Keratinocyte (primary cell): ENCODE measurements at regions not wholly inside any gene's neighbourhood (a gene's known extent, or its start where the extent isn't known, plus 50 kb on each side); places are given as distances from the start of the nearest gene placed in this dataset.
A peak's percentile ranks its signal among the peaks of the same experiment; 100 is the strongest.

Source experiments
- DNase-seq: peaks from one replicate; pipeline ENCODE4 v3.0.0-alpha.2; 2011; ENCODE audit warnings: low read depth, missing footprints, low spot score
- FAIRE-seq: peaks from 2 replicates; lab custom pipeline; 2011; peaks lifted over from hg19 to GRCh38; lab: Jason Lieb, UNC
- H2AFZ ChIP-seq: 2 replicates; pipeline ENCODE4 v1.6.0; 2012; ENCODE audit warnings: low read length, control low read depth, inconsistent platforms; ENCODE audit not compliant: control insufficient read depth
- H3K27ac ChIP-seq: 2 replicates; pipeline ENCODE4 v1.5.1; 2011; ENCODE audit warnings: low read length; ENCODE audit not compliant: control insufficient read depth, insufficient read depth
- H3K27me3 ChIP-seq: 3 replicates; pipeline ENCODE4 v1.6.0; 2011; ENCODE audit warnings: low read length; ENCODE audit not compliant: control insufficient read depth, insufficient read depth; ENCODE audit errors: extremely low read depth
- H3K36me3 ChIP-seq, 2 experiments: 2 replicates in 1 of 2; 3 replicates in 1 of 2; pipeline ENCODE4 v1.5.1; 2011; ENCODE audit warnings: low read length in 2 of 2, mild to moderate bottlenecking in 1 of 2; ENCODE audit not compliant: control insufficient read depth in 2 of 2, insufficient read depth in 2 of 2; ENCODE audit errors: extremely low read depth in 1 of 2
- H3K4me1 ChIP-seq: 3 replicates; pipeline ENCODE4 v1.5.1; 2011; ENCODE audit warnings: low read length; ENCODE audit not compliant: control insufficient read depth, insufficient read depth; ENCODE audit errors: extremely low read depth
- H3K4me2 ChIP-seq: 3 replicates; pipeline ENCODE4 v1.6.0; 2011; ENCODE audit warnings: low read depth, low read length; ENCODE audit not compliant: control insufficient read depth, insufficient read depth; ENCODE audit errors: extremely low read depth
- H3K4me3 ChIP-seq, 3 experiments: fragments of 200-600 bp in 1 of 3; sonication (generic) in 1 of 3; 2 replicates in 2 of 3; 3 replicates in 1 of 3; pipeline ENCODE4 v1.5.1; 2011 to 2016; ENCODE audit warnings: low read length in 3 of 3, mild to moderate bottlenecking in 3 of 3, control low read depth in 2 of 3, inconsistent platforms in 1 of 3, low read depth in 1 of 3, mixed read lengths in 1 of 3, mixed run types in 1 of 3, moderate library complexity in 1 of 3; ENCODE audit not compliant: control insufficient read depth in 2 of 3, insufficient read depth in 2 of 3; ENCODE audit errors: extremely low read depth in 1 of 3
- H3K79me2 ChIP-seq: 2 replicates; pipeline ENCODE4 v1.6.0; 2012; ENCODE audit warnings: low read length; ENCODE audit not compliant: control insufficient read depth, insufficient read depth
- H3K9ac ChIP-seq: 3 replicates; pipeline ENCODE4 v1.6.0; 2011; ENCODE audit warnings: low read length; ENCODE audit not compliant: control insufficient read depth, insufficient read depth; ENCODE audit errors: extremely low read depth
- H3K9me1 ChIP-seq: 3 replicates; pipeline ENCODE4 v1.6.0; 2011; ENCODE audit warnings: low read length; ENCODE audit not compliant: control insufficient read depth, insufficient read depth; ENCODE audit errors: extremely low read depth
- H3K9me3 ChIP-seq: 2 replicates; pipeline ENCODE4 v1.5.1; 2012; ENCODE audit warnings: low read depth, low read length; ENCODE audit not compliant: control insufficient read depth
- H4K20me1 ChIP-seq: 3 replicates; pipeline ENCODE4 v1.6.0; 2011; ENCODE audit warnings: low read length; ENCODE audit not compliant: control insufficient read depth, insufficient read depth; ENCODE audit errors: extremely low read depth
- EZH2 ChIP-seq: IDR thresholded peaks from one replicate; pipeline ENCODE4 v1.6.1; 2012; ENCODE audit warnings: inconsistent platforms, mild to moderate bottlenecking, low read length, moderate library complexity
- dilution Hi-C: fragments of 300-500 bp; cut with MboI; formaldehyde crosslinking; loops from one replicate; pipeline ENCODE4 v1.7.0; 2020; ENCODE audit warnings: low sequenced_read_pairs; ENCODE audit not compliant: extremely low pct_ligation_motif_present
- TF ChIP-seq, protein P1 (sequence below), 3 experiments: IDR thresholded peaks in 1 of 3; conservative IDR thresholded peaks in 1 of 3; optimal IDR thresholded peaks in 1 of 3; 2 replicates in 2 of 3; 3 replicates in 1 of 3; pipeline versions ENCODE3 to v1.5.1; 2011; ENCODE audit warnings: low read length in 3 of 3, mild to moderate bottlenecking in 3 of 3, moderate library complexity in 2 of 3, control low read depth in 1 of 3, inconsistent platforms in 1 of 3; ENCODE audit not compliant: insufficient read depth in 2 of 3; ENCODE audit errors: extremely low read depth in 1 of 3

DNA sequence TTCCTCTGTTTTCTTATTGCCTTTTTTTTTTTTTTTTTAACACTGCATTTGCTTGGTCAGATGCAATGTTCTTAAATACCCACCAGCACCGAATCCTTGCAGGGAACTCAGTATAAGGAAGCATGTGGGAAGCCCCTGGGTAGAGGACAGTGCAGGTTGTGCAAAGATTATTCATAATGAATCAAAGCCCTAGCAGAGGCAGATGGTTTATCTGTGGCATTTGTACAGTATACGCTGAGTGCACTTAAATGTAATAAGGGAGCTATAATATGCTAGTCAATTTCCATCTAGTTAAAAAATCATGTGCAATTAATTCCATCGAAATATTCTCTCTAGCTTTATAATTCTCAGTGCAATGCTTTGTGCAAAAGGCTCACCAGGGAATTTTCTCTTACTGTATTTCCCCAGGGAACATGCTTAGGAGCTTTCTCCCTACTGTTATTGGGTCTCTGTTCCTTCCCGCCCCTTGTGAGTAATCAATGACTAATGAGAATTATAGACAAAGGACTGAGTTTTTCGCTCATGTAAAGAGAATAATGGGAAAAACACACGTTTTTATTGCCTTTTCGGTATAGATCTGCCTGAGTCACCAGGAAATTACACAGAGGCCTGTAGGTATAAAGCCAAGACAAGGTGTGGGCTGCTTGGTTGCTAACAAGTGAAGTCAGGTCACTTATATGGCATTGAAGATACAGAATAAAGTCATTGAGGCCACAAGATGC is 1214.3 kb upstream of the TMEM132C start:
- Histone ChIP-seq H3K27ac (peak overlapping the region; percentile 63), H3K4me1 (peaks cover 35% of the 10 kb centered on the region), H3K4me2 (peak overlapping the region; percentile 80), H3K27me3 (no peaks in the 10 kb centered on the region), H3K36me3 (no peaks in the 10 kb centered on the region), H3K9me3 (no peaks in the 10 kb centered on the region), H3K9me1 (no peaks in the 10 kb centered on the region), H3K4me3 (peak overlapping the region in 2 of 3 experiments; percentile 34 to 44), H4K20me1 (no peaks in the 10 kb centered on the region), H3K79me2 (no peaks in the 10 kb centered on the region), H2AFZ (peak overlapping the region; percentile 36), H3K9ac (no peak overlapping the region)
- DNase-seq (peak; percentile 68), FAIRE-seq (peak; percentile 93)
- dilution Hi-C loops: no loop called here
- TF ChIP-seq, protein P1, sequence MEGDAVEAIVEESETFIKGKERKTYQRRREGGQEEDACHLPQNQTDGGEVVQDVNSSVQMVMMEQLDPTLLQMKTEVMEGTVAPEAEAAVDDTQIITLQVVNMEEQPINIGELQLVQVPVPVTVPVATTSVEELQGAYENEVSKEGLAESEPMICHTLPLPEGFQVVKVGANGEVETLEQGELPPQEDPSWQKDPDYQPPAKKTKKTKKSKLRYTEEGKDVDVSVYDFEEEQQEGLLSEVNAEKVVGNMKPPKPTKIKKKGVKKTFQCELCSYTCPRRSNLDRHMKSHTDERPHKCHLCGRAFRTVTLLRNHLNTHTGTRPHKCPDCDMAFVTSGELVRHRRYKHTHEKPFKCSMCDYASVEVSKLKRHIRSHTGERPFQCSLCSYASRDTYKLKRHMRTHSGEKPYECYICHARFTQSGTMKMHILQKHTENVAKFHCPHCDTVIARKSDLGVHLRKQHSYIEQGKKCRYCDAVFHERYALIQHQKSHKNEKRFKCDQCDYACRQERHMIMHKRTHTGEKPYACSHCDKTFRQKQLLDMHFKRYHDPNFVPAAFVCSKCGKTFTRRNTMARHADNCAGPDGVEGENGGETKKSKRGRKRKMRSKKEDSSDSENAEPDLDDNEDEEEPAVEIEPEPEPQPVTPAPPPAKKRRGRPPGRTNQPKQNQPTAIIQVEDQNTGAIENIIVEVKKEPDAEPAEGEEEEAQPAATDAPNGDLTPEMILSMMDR (optimal IDR thresholded peaks at IDR 0.05 in 1 of 3, IDR thresholded peaks at IDR 0.05 in 1 of 3, conservative IDR thresholded peaks at IDR 0.05 in 1 of 3; ENCODE audit: extremely low read depth in 1 of 3, insufficient read depth in 2 of 3, low read length in 3 of 3): no peak
- no peak for TF ChIP-seq EZH2

DNA sequence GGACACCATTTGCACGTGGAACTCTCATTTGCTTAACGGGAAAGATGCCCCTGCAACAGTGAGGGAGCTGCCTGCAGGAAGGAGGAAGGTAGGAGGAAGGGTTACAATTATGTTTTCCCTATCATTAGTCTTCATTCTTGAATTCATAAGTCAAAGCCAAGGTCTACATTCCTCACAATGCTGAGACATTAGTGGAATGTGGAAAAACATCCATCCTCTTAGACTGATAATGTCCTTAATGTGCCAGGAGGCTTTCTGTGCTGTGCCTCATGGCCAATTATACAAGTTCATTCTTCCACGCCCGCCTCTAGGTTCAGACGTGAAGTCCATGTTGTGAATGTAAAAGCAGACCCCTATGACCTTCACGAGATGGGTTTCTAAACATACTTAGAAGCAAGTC is 1212.4 kb upstream of the TMEM132C start:
- peaks cover 35% of the 10 kb centered on the region for H3K4me1 ChIP-seq
- H3K27ac ChIP-seq: no peak overlapping the region
- DNase-seq: peak; percentile 9

More for the DNA sequence above, 1212.4 kb upstream of the TMEM132C start:
- no peaks in the 10 kb centered on the region for H3K9me3 ChIP-seq
- no peaks in the 10 kb centered on the region for H3K79me2 ChIP-seq
- H3K9me1 ChIP-seq: no peaks in the 10 kb centered on the region
- no peak overlapping the region for H3K9ac ChIP-seq
- H2AFZ ChIP-seq: peak overlapping the region; percentile 39
- peak; percentile 77 for FAIRE-seq
- TF ChIP-seq, protein P1 (optimal IDR thresholded peaks at IDR 0.05 in 1 of 3, IDR thresholded peaks at IDR 0.05 in 1 of 3, conservative IDR thresholded peaks at IDR 0.05 in 1 of 3; ENCODE audit: extremely low read depth in 1 of 3, insufficient read depth in 2 of 3, low read length in 3 of 3): no peak
- TF ChIP-seq EZH2: no peak
- dilution Hi-C loops: no loop called here
- H4K20me1 ChIP-seq: no peaks in the 10 kb centered on the region
- H3K36me3 ChIP-seq: no peaks in the 10 kb centered on the region
- H3K27me3 ChIP-seq: no peaks in the 10 kb centered on the region
- H3K4me2 ChIP-seq: no peak overlapping the region
- H3K4me3 ChIP-seq: no peak overlapping the region
